Fibroblast of skin of scalp (primary cell): ENCODE measurements at regions not wholly inside any gene's neighbourhood (a gene's known extent, or its start where the extent isn't known, plus 50 kb on each side); places are given as distances from the start of the nearest gene placed in this dataset.

Experiments used
- DNase-seq: peaks from one replicate; pipeline ENCODE4 v3.0.0-alpha.2; 2013

GRCh38 chr20:48102076-48102787 lies 317.0 kb upstream of the SULF2 start:
- DNase-seq, result no peak

DNA sequence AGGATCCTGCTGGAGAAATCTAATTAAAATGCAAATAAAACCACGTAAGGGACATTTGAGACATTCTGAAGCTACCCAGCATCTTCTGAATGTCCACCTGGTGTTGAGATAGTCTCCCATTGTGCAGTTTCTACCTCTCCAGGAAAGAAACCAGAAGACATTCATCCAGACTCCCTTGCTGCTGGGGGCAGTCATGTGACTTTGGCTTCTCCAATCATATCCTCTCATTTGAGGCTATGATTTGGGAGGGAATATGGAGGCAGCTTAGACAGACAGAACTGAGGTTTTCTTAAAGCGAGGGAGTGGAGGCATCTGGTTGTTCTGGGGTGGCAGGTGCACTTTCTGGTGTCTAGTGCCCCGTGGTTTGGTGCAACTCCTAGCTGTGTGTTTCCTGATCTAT lies 315.2 kb upstream of the SULF2 start:
- no peak for DNase-seq

DNA sequence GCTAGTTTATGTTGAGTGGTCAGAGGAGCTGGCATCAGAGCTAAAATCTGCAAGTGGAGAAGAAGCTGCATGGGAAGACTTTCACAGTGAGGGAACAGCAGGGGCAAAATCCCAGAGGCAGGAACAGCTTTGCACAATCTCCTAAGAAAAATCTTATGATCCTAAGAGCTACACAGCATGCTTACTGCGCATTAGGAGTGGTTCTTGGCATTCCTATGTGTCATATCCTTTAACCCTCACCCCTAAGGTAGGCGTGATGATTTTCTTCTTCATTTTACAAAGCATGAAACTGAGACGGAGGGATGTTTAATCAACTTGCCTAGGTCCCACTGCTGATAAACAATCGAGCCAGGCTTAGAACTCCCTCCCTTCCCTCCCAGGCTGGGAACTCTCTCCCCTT lies 313.6 kb upstream of the SULF2 start:
- DNase-seq, result no peak

GRCh38 chr20:48098099-48098498 lies 312.8 kb upstream of the SULF2 start:
- DNase-seq, result no peak

DNA sequence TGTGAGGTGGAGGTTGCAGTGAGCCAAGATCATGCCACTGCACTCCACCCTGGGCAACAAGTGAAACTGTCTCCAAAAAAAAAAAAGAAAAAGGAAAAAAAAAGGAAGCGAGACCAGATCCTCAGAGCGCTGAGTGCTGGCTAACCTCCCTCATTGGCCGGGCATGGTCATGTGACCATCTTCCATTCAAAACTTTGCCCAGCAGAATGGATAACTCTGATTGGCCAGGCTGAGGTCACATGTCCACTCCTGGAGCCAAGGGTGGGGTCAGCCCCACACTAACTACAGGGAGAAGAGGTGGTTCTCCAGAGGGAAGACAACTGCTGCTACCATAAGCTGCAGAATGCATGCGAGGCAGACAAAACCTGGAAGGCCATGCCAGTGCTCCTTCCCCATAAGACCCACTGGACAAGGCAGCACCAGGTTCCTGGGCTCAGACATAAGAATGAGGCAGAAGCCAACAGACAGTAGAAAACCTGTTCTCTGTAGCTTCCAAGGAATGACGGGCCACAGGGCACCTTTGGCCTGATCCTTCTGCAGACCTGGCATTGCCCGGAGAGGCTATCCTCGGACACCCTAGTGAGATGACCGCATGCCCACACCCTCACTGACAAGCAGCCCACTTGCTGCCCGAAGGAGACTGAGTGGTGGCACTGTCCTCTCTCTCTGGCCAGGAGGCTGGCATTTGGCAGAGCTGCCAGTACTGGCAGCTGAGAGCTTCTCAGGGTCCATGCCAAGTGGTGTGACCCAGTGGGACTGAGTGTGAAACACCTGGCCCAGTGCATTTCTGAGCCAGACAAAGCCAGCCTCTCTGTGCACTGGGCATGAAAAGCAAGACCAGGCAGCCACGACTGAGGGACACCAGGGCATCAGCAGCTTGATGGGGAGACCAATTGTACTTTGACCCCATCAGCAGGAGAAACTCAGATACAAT lies 311.9 kb upstream of the SULF2 start:
- DNase-seq, result no peak

DNA sequence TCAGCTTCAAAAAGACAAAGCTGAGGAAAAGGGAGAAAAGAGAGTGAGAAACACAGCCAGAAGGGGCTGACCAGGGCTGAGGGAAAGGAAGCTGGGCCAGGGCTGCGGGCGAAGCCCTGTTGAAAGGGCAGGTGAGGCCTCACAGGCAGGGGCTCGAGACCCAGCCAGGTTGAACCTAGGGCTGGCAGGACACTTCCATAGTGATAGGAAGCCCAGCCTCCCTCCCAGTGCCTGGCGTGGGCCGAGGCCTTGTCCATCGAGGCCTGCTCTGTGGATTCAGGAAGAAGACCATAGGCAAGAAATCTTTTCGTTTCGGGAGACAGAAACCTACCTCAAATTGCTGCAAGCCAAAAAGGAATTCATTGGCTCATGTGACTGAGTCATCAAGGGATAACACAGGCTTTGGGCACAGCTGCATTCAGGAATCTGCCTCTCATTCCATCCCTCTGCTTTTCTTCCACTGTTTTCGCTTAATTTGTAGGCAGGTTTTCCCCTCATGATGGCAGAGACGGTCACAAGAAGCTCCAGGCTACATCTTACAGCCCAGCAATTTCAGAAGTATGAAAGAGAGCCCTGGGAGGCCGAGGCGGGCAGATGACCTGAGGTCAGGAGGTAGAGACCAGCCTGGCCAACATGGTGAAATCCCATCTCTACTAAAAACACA lies 311.1 kb upstream of the SULF2 start:
- no peak for DNase-seq

DNA sequence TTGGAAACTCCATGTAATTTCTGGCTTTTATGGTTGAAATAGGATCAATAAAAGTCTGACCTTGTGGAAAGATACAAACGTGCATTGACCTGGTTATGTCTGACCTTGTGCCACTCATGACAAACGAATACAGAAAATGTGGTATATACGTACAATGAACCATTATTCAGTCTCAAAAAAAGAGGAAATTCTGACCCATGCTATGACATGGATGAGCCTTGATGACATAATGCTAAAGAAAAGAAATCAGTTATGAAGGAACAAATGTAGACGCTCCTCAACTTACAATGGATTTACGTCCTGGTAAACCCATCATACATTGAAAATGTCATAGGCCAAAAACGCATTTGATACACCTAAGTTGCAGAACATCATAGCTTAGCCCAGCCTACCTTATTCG lies 309.7 kb upstream of the SULF2 start:
- DNase-seq, result no peak

- no peak for DNase-seq
These were observed 309.0 kb upstream of the SULF2 start for GRCh38 chr20:48094196-48094749.

- DNase-seq, result no peak
These were observed 307.5 kb upstream of the SULF2 start for GRCh38 chr20:48092596-48093280.

DNA sequence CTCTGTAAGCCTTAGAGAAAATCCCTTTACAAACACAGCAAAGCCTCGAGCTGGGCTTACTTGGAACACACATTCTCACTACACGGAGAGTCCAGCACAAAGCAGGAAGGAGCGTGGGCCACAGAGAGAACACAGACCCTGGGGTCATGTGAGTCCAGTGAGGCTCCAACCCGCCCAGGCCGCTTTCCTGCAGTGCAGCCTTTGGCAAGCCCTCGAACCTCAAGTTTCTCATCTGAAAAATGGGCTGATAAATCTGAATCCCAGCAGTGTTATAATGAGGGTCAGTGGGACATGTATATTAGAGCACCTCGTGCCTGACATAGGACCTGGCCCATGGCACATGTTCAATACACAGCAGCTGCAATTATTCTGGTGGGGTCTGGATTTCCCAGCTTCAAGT lies 305.5 kb upstream of the SULF2 start:
- no peak for DNase-seq

GRCh38 chr20:48090314-48090713 lies 305.0 kb upstream of the SULF2 start:
- no peak for DNase-seq

DNA sequence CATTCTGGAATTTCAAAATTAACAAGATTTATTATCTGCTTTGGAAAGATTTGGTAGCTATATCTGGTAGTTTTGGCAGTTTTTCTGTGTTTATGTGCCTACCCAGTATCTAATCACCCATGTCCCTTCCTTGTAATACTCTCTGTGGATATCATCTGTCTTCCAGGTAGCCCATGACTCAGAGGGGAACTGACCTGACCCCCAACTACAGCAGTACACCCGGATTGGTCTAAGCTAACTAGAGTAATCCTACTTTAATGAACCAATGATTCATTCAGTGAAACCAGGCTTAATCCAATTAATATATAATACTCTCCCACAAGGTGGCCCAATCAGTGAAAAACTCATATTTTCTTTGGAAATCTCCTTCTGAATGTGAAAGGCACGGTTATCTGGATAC lies 295.3 kb upstream of the SULF2 start:
- DNase-seq, result no peak

DNA sequence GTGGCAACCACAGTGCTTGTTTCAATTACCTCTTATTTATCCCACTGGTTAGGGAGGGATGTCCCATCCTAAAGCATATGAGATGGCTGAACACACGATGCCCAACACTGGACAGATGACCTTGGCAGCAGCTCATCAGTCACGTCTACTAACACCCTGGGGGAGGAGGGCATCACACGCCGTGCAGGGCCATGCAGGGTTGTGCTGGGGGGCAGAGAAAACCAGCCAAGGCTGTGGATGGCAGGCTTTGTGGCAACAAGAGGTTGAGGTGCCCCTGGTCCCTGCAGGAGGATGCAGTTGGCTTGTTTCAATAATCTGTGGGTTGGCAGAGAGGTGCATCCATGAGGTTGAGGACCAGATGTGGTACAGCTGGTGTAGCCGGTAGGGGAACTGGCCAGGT lies 293.7 kb upstream of the SULF2 start:
- DNase-seq, result no peak

DNA sequence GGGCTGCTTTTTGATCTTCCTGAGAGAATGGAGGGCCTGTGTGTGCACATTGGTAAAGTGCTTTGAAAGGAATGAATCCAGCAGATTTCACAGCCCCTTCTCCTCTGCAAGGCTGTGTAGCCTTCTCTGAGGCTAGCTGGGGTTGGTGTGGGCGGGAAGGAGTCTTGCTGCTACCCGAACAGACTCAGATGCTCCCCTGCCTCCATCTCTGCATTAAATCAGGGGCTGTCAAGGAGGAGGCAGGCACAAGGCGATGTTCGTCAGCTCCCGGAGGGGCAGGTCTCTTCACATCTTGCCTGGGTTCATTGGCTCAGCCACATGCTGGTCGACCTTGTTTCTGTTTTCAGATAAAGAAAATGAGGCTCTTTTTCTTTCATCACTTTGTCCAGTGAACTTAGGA lies 291.5 kb upstream of the SULF2 start:
- no peak for DNase-seq

- no peak for DNase-seq
These were observed 291.0 kb upstream of the SULF2 start for GRCh38 chr20:48076247-48076646.

DNA sequence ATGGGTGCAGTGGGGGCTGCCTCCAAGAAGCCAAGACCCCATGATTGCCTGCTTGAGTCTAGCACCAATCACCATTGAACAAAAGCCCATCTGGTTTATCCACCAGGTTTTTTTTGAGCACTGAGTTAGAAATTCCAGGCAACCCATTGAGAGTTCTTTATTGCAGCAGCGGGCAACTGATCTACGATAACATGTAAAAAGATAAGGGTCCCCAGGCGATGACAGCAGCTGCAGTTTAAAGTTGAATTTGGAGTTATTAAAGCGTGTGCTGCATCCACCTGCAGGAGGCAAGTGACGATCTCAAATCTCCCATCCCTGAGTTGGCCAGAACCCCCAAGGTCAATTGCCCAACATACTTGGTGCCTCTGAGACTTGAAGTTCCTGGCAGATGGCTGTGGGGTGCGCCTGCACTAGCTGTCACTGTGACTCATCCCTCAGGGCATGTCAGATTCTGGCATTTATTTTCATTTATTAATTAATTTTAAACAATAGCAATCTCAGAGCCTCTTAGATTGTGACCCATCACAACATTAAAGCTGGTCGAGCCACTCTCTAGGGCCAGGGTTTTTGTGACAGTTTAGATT lies 290.4 kb upstream of the SULF2 start:
- DNase-seq, result no peak

GRCh38 chr20:48070991-48071652 lies 285.8 kb upstream of the SULF2 start:
- no peak for DNase-seq

- peak; percentile 22 for DNase-seq
These were observed 284.3 kb upstream of the SULF2 start for GRCh38 chr20:48069596-48069995.

- no peak for DNase-seq
These were observed 281.6 kb upstream of the SULF2 start for GRCh38 chr20:48066851-48067250.

- DNase-seq, result peak; percentile 94
These were observed 281.0 kb upstream of the SULF2 start for GRCh38 chr20:48066246-48066645.

GRCh38 chr20:48065833-48066232 lies 280.6 kb upstream of the SULF2 start:
- DNase-seq, result no peak

DNA sequence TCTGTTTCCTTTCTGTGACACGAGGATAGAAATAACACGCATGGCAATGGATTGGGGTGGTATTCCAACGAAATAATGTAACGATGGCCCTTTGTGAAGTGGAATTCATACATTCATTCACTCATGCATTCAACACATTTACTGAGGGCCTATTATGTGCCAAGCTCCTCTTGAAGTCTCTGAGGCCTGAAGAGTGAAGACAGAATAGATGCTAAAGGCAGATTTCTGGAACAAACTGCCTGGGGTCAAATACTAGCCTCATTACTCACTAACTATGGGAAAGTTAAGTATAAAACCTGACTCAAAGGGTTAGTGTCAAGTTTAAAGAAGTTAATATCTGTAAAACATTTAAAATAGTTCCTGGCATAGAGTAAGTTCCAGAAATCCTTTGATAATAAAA lies 279.6 kb upstream of the SULF2 start:
- peak; percentile 72 for DNase-seq
